ENCODE measurements at regions not wholly inside any gene's neighbourhood (a gene's known extent, or its start where the extent isn't known, plus 50 kb on each side); places are given as distances from the start of the nearest gene placed in this dataset.
"Not testable (repeated sequence)": the region's sequence is repeated elsewhere in the genome, so short reads cannot be mapped to it uniquely, and the experiment has no call there.

GRCh38 chr4:49156309-49156708 is 170.2 kb downstream of the CWH43 start:
- H3K27me3 ChIP-seq; H3K27ac ChIP-seq; H3K4me3 ChIP-seq; intact Hi-C loops (cut with DNase I; ENCODE audit: low total_unique reads); H3K36me3 ChIP-seq; H3K4me1 ChIP-seq; DNase-seq: not testable (repeated sequence)
- H3K9me3 ChIP-seq, result peaks cover 0 to 75% (median 40%) of the 10 kb centered on the region in 4 donors
- 61 to 66% (median 63%) methylated on average over 6 of the region's 6 CpGs for WGBS, 5 donors

- DNase-seq; H3K27me3 ChIP-seq; H3K4me3 ChIP-seq; H3K27ac ChIP-seq; intact Hi-C loops (cut with DNase I; ENCODE audit: low total_unique reads); H3K4me1 ChIP-seq; H3K36me3 ChIP-seq: not testable (repeated sequence)
- H3K9me3 ChIP-seq, result peaks cover 0 to 64% (median 35%) of the 10 kb centered on the region in 4 donors
- WGBS, 5 donors, result 24 to 56% (median 48%) methylated on average over 1 to 2 of the region's 2 CpGs
Observed at GRCh38 chr4:49157630-49158029, 171.6 kb downstream of the CWH43 start.

GRCh38 chr4:49161111-49161541 is 175.1 kb downstream of the CWH43 start:
- H3K4me1 ChIP-seq; H3K36me3 ChIP-seq; DNase-seq; H3K4me3 ChIP-seq; H3K27ac ChIP-seq; H3K27me3 ChIP-seq; intact Hi-C loops (cut with DNase I; ENCODE audit: low total_unique reads): not testable (repeated sequence)
- 77 to 82% (median 79%) methylated on average over 11 to 23 of the region's 23 CpGs for WGBS, 5 donors
- H3K9me3 ChIP-seq, result peaks cover 0 to 30% (median 17%) of the 10 kb centered on the region in 4 donors

- WGBS, 5 donors, result 42 to 65% (median 64%) methylated on average over 5 to 6 of the region's 6 CpGs
- H3K27me3 ChIP-seq; intact Hi-C loops (cut with DNase I; ENCODE audit: low total_unique reads): not testable (repeated sequence)
Observed at GRCh38 chr4:49164916-49165315, 178.8 kb downstream of the CWH43 start.

GRCh38 chr4:49177847-49178246 is 191.8 kb downstream of the CWH43 start:
- H3K36me3 ChIP-seq; intact Hi-C loops (cut with DNase I; ENCODE audit: low total_unique reads); DNase-seq; H3K27ac ChIP-seq; H3K27me3 ChIP-seq; H3K4me1 ChIP-seq; H3K4me3 ChIP-seq: not testable (repeated sequence)
- WGBS, 5 donors, result 38 to 71% (median 61%) methylated on average over 4 to 8 of the region's 8 CpGs
- peaks cover 0 to 13% (median 3%) of the 10 kb centered on the region in 4 donors for H3K9me3 ChIP-seq

More at GRCh38 chr4:49164916-49165315, 178.8 kb downstream of the CWH43 start:
- not testable (repeated sequence) for H3K27ac ChIP-seq, H3K4me1 ChIP-seq, DNase-seq, H3K4me3 ChIP-seq, H3K36me3 ChIP-seq
- peaks cover 0 to 14% (median 4%) of the 10 kb centered on the region in 4 donors for H3K9me3 ChIP-seq

- intact Hi-C loops (cut with DNase I; ENCODE audit: low total_unique reads); H3K4me1 ChIP-seq; H3K27me3 ChIP-seq; H3K27ac ChIP-seq; H3K4me3 ChIP-seq; H3K36me3 ChIP-seq; H3K9me3 ChIP-seq; DNase-seq: not testable (repeated sequence)
- WGBS, 5 donors, result 49 to 85% (median 70%) methylated on average over 2 to 4 of the region's 4 CpGs
Observed at GRCh38 chr4:49181088-49181487, 195.0 kb downstream of the CWH43 start.

- H3K4me1 ChIP-seq; H3K4me3 ChIP-seq; DNase-seq; H3K27me3 ChIP-seq; H3K27ac ChIP-seq; intact Hi-C loops (cut with DNase I; ENCODE audit: low total_unique reads); H3K36me3 ChIP-seq: not testable (repeated sequence)
- 53 to 66% (median 55%) methylated on average over 11 of the region's 11 CpGs for WGBS, 5 donors
- peaks cover 0 to 34% (median 9%) of the 10 kb centered on the region in 4 donors for H3K9me3 ChIP-seq
Observed at GRCh38 chr4:49211396-49212194, 225.5 kb downstream of the CWH43 start.

- H3K4me1 ChIP-seq; H3K27me3 ChIP-seq; DNase-seq; H3K27ac ChIP-seq; H3K36me3 ChIP-seq; intact Hi-C loops (cut with DNase I; ENCODE audit: low total_unique reads); H3K4me3 ChIP-seq: not testable (repeated sequence)
- WGBS, 5 donors, result 35 to 49% (median 39%) methylated on average over 3 of the region's 3 CpGs; no CpG with 5 or more reads in 1 of the 5 donors
- peaks cover 0 to 34% (median 9%) of the 10 kb centered on the region in 4 donors for H3K9me3 ChIP-seq
Observed at GRCh38 chr4:49213250-49213649, 227.2 kb downstream of the CWH43 start.

GRCh38 chr4:49213750-49214149 is 227.7 kb downstream of the CWH43 start:
- WGBS, 5 donors, result 81 to 100% (median 90%) methylated on average over 2 to 5 of the region's 5 CpGs
- H3K4me3 ChIP-seq; H3K27me3 ChIP-seq; H3K27ac ChIP-seq; DNase-seq; intact Hi-C loops (cut with DNase I; ENCODE audit: low total_unique reads); H3K4me1 ChIP-seq; H3K36me3 ChIP-seq: not testable (repeated sequence)
- H3K9me3 ChIP-seq, result peaks cover 0 to 34% (median 9%) of the 10 kb centered on the region in 4 donors

- intact Hi-C loops (cut with DNase I; ENCODE audit: low total_unique reads); H3K36me3 ChIP-seq; H3K27me3 ChIP-seq; DNase-seq; H3K4me3 ChIP-seq; H3K4me1 ChIP-seq; H3K27ac ChIP-seq: not testable (repeated sequence)
- peaks cover 0 to 39% (median 9%) of the 10 kb centered on the region in 4 donors for H3K9me3 ChIP-seq
- WGBS, 5 donors, result 70 to 79% (median 71%) methylated on average over 5 of the region's 5 CpGs
Observed at GRCh38 chr4:49214453-49215081, 228.5 kb downstream of the CWH43 start.

GRCh38 chr4:49215082-49215479 is 229.0 kb downstream of the CWH43 start:
- H3K27me3 ChIP-seq; H3K4me3 ChIP-seq; H3K27ac ChIP-seq; intact Hi-C loops (cut with DNase I; ENCODE audit: low total_unique reads); H3K4me1 ChIP-seq; H3K36me3 ChIP-seq; DNase-seq: not testable (repeated sequence)
- peaks cover 0 to 34% (median 7%) of the 10 kb centered on the region in 4 donors for H3K9me3 ChIP-seq
- 42 to 83% (median 65%) methylated on average over 2 of the region's 2 CpGs for WGBS, 5 donors

- 54 to 81% (median 60%) methylated on average over 3 of the region's 3 CpGs for WGBS, 5 donors
- intact Hi-C loops (cut with DNase I; ENCODE audit: low total_unique reads); H3K4me1 ChIP-seq; H3K4me3 ChIP-seq; H3K27me3 ChIP-seq; H3K36me3 ChIP-seq; DNase-seq; H3K27ac ChIP-seq: not testable (repeated sequence)
- peaks cover 0 to 39% (median 8%) of the 10 kb centered on the region in 4 donors for H3K9me3 ChIP-seq
Observed at GRCh38 chr4:49216606-49217005, 230.5 kb downstream of the CWH43 start.
